Uterus (tissue), 2 donors: ENCODE measurements at regions not wholly inside any gene's neighbourhood (a gene's known extent, or its start where the extent isn't known, plus 50 kb on each side); places are given as distances from the start of the nearest gene placed in this dataset.

Experiments used
- CTCF ChIP-seq, 4 experiments: fragments of 200-600 bp in 2 of 4; fragments of 450-650 bp in 2 of 4; sonication (generic) in 2 of 4; IDR thresholded peaks; one replicate each; pipeline ENCODE4 v1.5.1; 2016 to 2019; ENCODE audit warnings: antibody characterized with exemption in 4 of 4, mild to moderate bottlenecking in 2 of 4, moderate library complexity in 1 of 4
- POLR2A ChIP-seq, 2 donors: fragments of 450-650 bp; IDR thresholded peaks; one replicate each; pipeline ENCODE4 v1.6.1; 2016; ENCODE audit warnings: antibody characterized with exemption in 2 of 2, mild to moderate bottlenecking in 1 of 2, moderate library complexity in 1 of 2

- TF ChIP-seq CTCF (IDR thresholded peaks at IDR 0.05) (no peak), POLR2A (IDR thresholded peaks at IDR 0.05) (no peak)
These were observed 145.6 kb upstream of the SEL1L start for GRCh38 chr14:81679226-81679625.
